Lung microvascular endothelial cell (primary cell): ENCODE measurements at regions not wholly inside any gene's neighbourhood (a gene's known extent, or its start where the extent isn't known, plus 50 kb on each side); places are given as distances from the start of the nearest gene placed in this dataset.
"Not testable (repeated sequence)": the region's sequence is repeated elsewhere in the genome, so short reads cannot be mapped to it uniquely, and the experiment has no call there.

Source experiments
- DNase-seq, 2 donors: peaks; one replicate each; pipeline versions ENCODE4 v3.0.0 to v3.0.0-alpha.2; 2010; ENCODE audit warnings: low read depth in 2 of 2

- no peak for DNase-seq
Observed at GRCh38 chr7:142569851-142570250, 179.4 kb upstream of the PRSS1 start.

- peak; percentile 77 to 87 for DNase-seq
Observed at GRCh38 chr7:142568435-142569097, 180.7 kb upstream of the PRSS1 start.

- no peak for DNase-seq
Observed at GRCh38 chr7:142567201-142568075, 181.8 kb upstream of the PRSS1 start.

- no peak for DNase-seq
Observed at GRCh38 chr7:142566271-142566670, 183.0 kb upstream of the PRSS1 start.

GRCh38 chr7:142564125-142564524 lies 185.1 kb upstream of the PRSS1 start:
- DNase-seq = not testable (repeated sequence)

GRCh38 chr7:142563470-142563869 lies 185.8 kb upstream of the PRSS1 start:
- DNase-seq = no peak

GRCh38 chr7:142562688-142563087 lies 186.6 kb upstream of the PRSS1 start:
- DNase-seq = no peak

GRCh38 chr7:142561396-142561795 lies 187.9 kb upstream of the PRSS1 start:
- DNase-seq = not testable (repeated sequence)

- not testable (repeated sequence) for DNase-seq
Observed at GRCh38 chr7:142560770-142561169, 188.5 kb upstream of the PRSS1 start.

GRCh38 chr7:142560166-142560565 lies 189.1 kb upstream of the PRSS1 start:
- DNase-seq = no peak

- DNase-seq = peak; percentile 43 to 66
Observed at GRCh38 chr7:142557971-142558582, 191.2 kb upstream of the PRSS1 start.

GRCh38 chr7:142556740-142557139 lies 192.5 kb upstream of the PRSS1 start:
- peak; percentile 92 to 93 for DNase-seq

GRCh38 chr7:142554560-142555532 lies 194.4 kb upstream of the PRSS1 start:
- peak in 1 of 2 donors; percentile 28 for DNase-seq

GRCh38 chr7:142553216-142553615 lies 196.1 kb upstream of the PRSS1 start:
- DNase-seq = no peak

- peak in 1 of 2 donors; percentile 36 for DNase-seq
Observed at GRCh38 chr7:142548978-142549377, 200.3 kb upstream of the PRSS1 start.

GRCh38 chr7:142546452-142546851 lies 202.8 kb upstream of the PRSS1 start:
- no peak for DNase-seq

- DNase-seq = no peak
Observed at GRCh38 chr7:142542942-142543341, 206.3 kb upstream of the PRSS1 start.

- DNase-seq = no peak
Observed at GRCh38 chr7:142542105-142542504, 207.2 kb upstream of the PRSS1 start.

- DNase-seq = no peak
Observed at GRCh38 chr7:142540371-142540770, 208.9 kb upstream of the PRSS1 start.

- DNase-seq = peak in 1 of 2 donors; percentile 68
Observed at GRCh38 chr7:142539901-142540300, 209.4 kb upstream of the PRSS1 start.

- DNase-seq = no peak
Observed at GRCh38 chr7:142537760-142538159, 211.5 kb upstream of the PRSS1 start.
